ENCODE measurements at regions not wholly inside any gene's neighbourhood (a gene's known extent, or its start where the extent isn't known, plus 50 kb on each side); places are given as distances from the start of the nearest gene placed in this dataset.

- H3K4me1 Mint-ChIP-seq: peaks cover 0 to 18% of the 10 kb centered on the region in 2 donors
- no peak for TF ChIP-seq CTCF (IDR thresholded peaks at IDR 0.05)
- no peaks in the 10 kb centered on the region for H3K9me3 Mint-ChIP-seq
- intact Hi-C loops (cut with micrococcal nuclease): no loop called here
- 59% methylated on average over 33 of the region's 33 CpGs for WGBS (ENCODE audit: insufficient coverage)
- no peaks in the 10 kb centered on the region for H3K36me3 Mint-ChIP-seq
- H3K4me3 ChIP-seq (ENCODE audit: low read length): no peak overlapping the region
- no peaks in the 10 kb centered on the region for H3K36me3 ChIP-seq (ENCODE audit: control insufficient read depth, insufficient read depth, low read length)
- no peak overlapping the region for H3K27ac Mint-ChIP-seq
- DNase-seq (no peak), ATAC-seq (no peak)
- H3K4me1 ChIP-seq (ENCODE audit: control insufficient read depth, insufficient read depth, low read length): no peaks in the 10 kb centered on the region
- H3K4me3 Mint-ChIP-seq: no peak overlapping the region
- no peak overlapping the region for H3K27ac ChIP-seq (ENCODE audit: low read length)
- no peaks in the 10 kb centered on the region for H3K9me3 ChIP-seq (ENCODE audit: control insufficient read depth, insufficient read depth, low read length)
- H3K27me3 Mint-ChIP-seq (ENCODE audit: low read depth in 2 of 2): peaks cover 3 to 10% of the 10 kb centered on the region in 2 donors
- H3K27me3 ChIP-seq (ENCODE audit: control insufficient read depth, insufficient read depth, low read length): no peaks in the 10 kb centered on the region
These were observed 139.4 kb upstream of the CPEB2 start for GRCh38 chr4:14862891-14863290.

GRCh38 chr4:14863418-14864364, 138.6 kb upstream of the CPEB2 start:
- Histone ChIP-seq H3K27me3 (ENCODE audit: control insufficient read depth, insufficient read depth, low read length) (no peaks in the 10 kb centered on the region), H3K9me3 (ENCODE audit: control insufficient read depth, insufficient read depth, low read length) (no peaks in the 10 kb centered on the region), H3K4me3 (ENCODE audit: low read length) (no peak overlapping the region), H3K4me1 (ENCODE audit: control insufficient read depth, insufficient read depth, low read length) (no peaks in the 10 kb centered on the region), H3K36me3 (ENCODE audit: control insufficient read depth, insufficient read depth, low read length) (no peaks in the 10 kb centered on the region), H3K27ac (ENCODE audit: low read length) (no peak overlapping the region)
- Mint-ChIP-seq H3K27me3 (ENCODE audit: low read depth in 2 of 2) (peaks cover 3 to 10% of the 10 kb centered on the region in 2 donors), H3K4me3 (no peak overlapping the region), H3K4me1 (peaks cover 0 to 18% of the 10 kb centered on the region in 2 donors), H3K27ac (no peak overlapping the region), H3K36me3 (no peaks in the 10 kb centered on the region), H3K9me3 (no peaks in the 10 kb centered on the region)
- no peak for ATAC-seq
- 93% methylated on average over 14 of the region's 16 CpGs for WGBS (ENCODE audit: insufficient coverage)
- TF ChIP-seq CTCF (IDR thresholded peaks at IDR 0.05): no peak
- intact Hi-C loops (cut with micrococcal nuclease): no loop called here
- no peak for DNase-seq

GRCh38 chr4:14864365-14865030, 137.8 kb upstream of the CPEB2 start:
- no peak overlapping the region for H3K27ac Mint-ChIP-seq
- H3K36me3 Mint-ChIP-seq: no peaks in the 10 kb centered on the region
- H3K27me3 Mint-ChIP-seq (ENCODE audit: low read depth in 2 of 2): peaks cover 3 to 10% of the 10 kb centered on the region in 2 donors

More at GRCh38 chr4:14864365-14865030, 137.8 kb upstream of the CPEB2 start:
- Histone ChIP-seq H3K4me3 (ENCODE audit: low read length) (no peak overlapping the region), H3K4me1 (ENCODE audit: control insufficient read depth, insufficient read depth, low read length) (no peaks in the 10 kb centered on the region), H3K27ac (ENCODE audit: low read length) (no peak overlapping the region), H3K27me3 (ENCODE audit: control insufficient read depth, insufficient read depth, low read length) (no peaks in the 10 kb centered on the region), H3K9me3 (ENCODE audit: control insufficient read depth, insufficient read depth, low read length) (no peaks in the 10 kb centered on the region), H3K36me3 (ENCODE audit: control insufficient read depth, insufficient read depth, low read length) (no peaks in the 10 kb centered on the region)
- Mint-ChIP-seq H3K4me1 (peaks cover 0 to 18% of the 10 kb centered on the region in 2 donors), H3K4me3 (no peak overlapping the region), H3K9me3 (no peaks in the 10 kb centered on the region)
- intact Hi-C loops (cut with micrococcal nuclease): no loop called here
- DNase-seq: no peak
- 25% methylated on average over 3 of the region's 3 CpGs for WGBS (ENCODE audit: insufficient coverage)
- no peak for ATAC-seq
- no peak for TF ChIP-seq CTCF (IDR thresholded peaks at IDR 0.05)

Measured in natural killer cell (primary cell).